ENCODE measurements at regions not wholly inside any gene's neighbourhood (a gene's known extent, or its start where the extent isn't known, plus 50 kb on each side); places are given as distances from the start of the nearest gene placed in this dataset.

DNA sequence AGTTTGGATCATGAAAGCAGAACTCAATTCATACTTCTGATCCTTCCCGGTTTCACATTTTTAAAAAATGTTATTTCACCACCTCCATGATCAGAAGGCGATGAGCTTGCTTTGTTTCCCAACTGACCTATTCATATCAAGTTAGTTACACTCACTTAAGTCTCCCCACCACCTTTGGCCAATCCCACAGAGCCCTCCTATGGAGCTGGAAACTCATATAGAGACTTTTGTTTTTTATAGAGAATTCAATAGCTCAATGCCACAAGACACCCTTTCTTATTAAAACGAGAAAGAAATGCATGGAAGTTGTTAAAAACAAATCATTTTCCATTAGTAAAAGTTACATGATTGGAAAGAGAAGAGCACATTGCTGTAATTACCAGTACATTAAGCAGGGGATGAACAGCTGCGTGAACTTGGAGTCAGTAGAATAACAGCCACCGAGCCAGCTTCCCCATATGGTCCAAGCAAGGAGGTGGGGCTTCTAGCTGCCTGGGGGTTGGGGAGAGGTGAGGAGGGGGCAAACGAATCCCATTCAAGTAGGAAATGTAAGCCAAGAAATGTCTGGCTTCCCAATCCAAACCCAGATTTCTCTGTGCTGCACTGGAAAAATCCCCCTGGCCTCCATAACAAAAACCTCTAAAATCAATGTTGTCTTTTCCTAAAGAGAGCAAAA lies 614.5 kb downstream of the IRS1 start:
- Histone ChIP-seq H4K20me1 (ENCODE audit: control insufficient read depth, extremely low read depth, insufficient read depth, low read length) (no peaks in the 10 kb centered on the region), H3K4me1 (ENCODE audit: control insufficient read depth, extremely low read depth, insufficient read depth, low read length) (peaks cover 21% of the 10 kb centered on the region), H3K9me3 (ENCODE audit: control insufficient read depth, insufficient read depth, low read depth, low read length) (no peaks in the 10 kb centered on the region), H3K4me2 (ENCODE audit: extremely low read depth, insufficient read depth, low read length) (peak overlapping the region; percentile 71), H3K79me2 (ENCODE audit: control insufficient read depth, insufficient read depth, low read length) (no peaks in the 10 kb centered on the region), H3K4me3 (replicated peaks in 1 of 4; ENCODE audit: control extremely low read depth in 1 of 4, insufficient read depth in 1 of 4, low read depth in 3 of 4, low read length in 4 of 4) (peak overlapping the region; percentile 5 to 53 (median 24)), H2AFZ (ENCODE audit: low read length) (no peak overlapping the region), H3K27ac (ENCODE audit: insufficient read depth, low read length) (peak overlapping the region; percentile 95), H3K27me3 (ENCODE audit: control insufficient read depth, insufficient read depth, low read length) (no peaks in the 10 kb centered on the region), H3K9ac (ENCODE audit: insufficient read depth, low read length) (peak overlapping the region; percentile 38), H3K36me3 (ENCODE audit: control insufficient read depth, insufficient read depth, low read length) (no peaks in the 10 kb centered on the region)
- peak; percentile 74 to 79 for DNase-seq (ENCODE audit: low read depth in 2 of 2)
- TF ChIP-seq EZH2 (IDR thresholded peaks at IDR 0.05; ENCODE audit: low read length, missing control alignments) = no peak
- TF ChIP-seq, protein P1, sequence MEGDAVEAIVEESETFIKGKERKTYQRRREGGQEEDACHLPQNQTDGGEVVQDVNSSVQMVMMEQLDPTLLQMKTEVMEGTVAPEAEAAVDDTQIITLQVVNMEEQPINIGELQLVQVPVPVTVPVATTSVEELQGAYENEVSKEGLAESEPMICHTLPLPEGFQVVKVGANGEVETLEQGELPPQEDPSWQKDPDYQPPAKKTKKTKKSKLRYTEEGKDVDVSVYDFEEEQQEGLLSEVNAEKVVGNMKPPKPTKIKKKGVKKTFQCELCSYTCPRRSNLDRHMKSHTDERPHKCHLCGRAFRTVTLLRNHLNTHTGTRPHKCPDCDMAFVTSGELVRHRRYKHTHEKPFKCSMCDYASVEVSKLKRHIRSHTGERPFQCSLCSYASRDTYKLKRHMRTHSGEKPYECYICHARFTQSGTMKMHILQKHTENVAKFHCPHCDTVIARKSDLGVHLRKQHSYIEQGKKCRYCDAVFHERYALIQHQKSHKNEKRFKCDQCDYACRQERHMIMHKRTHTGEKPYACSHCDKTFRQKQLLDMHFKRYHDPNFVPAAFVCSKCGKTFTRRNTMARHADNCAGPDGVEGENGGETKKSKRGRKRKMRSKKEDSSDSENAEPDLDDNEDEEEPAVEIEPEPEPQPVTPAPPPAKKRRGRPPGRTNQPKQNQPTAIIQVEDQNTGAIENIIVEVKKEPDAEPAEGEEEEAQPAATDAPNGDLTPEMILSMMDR (conservative IDR thresholded peaks at IDR 0.05 in 1 of 2, IDR thresholded peaks at IDR 0.05 in 1 of 2; ENCODE audit: low read depth in 1 of 2, low read length in 2 of 2) = no peak

DNA sequence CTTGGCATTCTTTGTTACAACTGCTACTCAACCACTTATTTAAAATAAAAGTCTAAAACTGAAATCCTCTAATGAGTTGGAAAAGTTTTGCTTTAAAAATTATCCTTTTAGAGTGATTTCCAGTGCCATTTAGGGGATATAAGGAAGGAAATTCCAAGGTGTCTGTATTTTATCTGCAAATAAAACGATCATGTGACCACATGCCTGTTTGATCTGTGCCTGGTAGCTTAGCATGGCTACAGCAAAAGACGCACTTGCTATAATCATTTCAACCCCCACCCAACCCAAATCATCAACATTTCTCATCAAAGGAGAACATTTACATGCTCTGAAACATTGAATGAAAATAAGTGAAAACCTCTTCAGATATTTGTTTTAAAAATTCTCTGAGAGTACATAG lies 615.1 kb downstream of the IRS1 start:
- H3K27me3 ChIP-seq (ENCODE audit: control insufficient read depth, insufficient read depth, low read length) = no peaks in the 10 kb centered on the region
- H3K4me1 ChIP-seq (ENCODE audit: control insufficient read depth, extremely low read depth, insufficient read depth, low read length) = peaks cover 21% of the 10 kb centered on the region
- TF ChIP-seq, protein P1 (conservative IDR thresholded peaks at IDR 0.05 in 1 of 2, IDR thresholded peaks at IDR 0.05 in 1 of 2; ENCODE audit: low read depth in 1 of 2, low read length in 2 of 2) = no peak
- TF ChIP-seq EZH2 (IDR thresholded peaks at IDR 0.05; ENCODE audit: low read length, missing control alignments) = no peak
- peak overlapping the region; percentile 95 for H3K27ac ChIP-seq (ENCODE audit: insufficient read depth, low read length)
- H3K79me2 ChIP-seq (ENCODE audit: control insufficient read depth, insufficient read depth, low read length) = no peaks in the 10 kb centered on the region
- no peaks in the 10 kb centered on the region for H3K36me3 ChIP-seq (ENCODE audit: control insufficient read depth, insufficient read depth, low read length)
- no peaks in the 10 kb centered on the region for H3K9me3 ChIP-seq (ENCODE audit: control insufficient read depth, insufficient read depth, low read depth, low read length)
- H4K20me1 ChIP-seq (ENCODE audit: control insufficient read depth, extremely low read depth, insufficient read depth, low read length) = no peaks in the 10 kb centered on the region
- no peak overlapping the region for H3K9ac ChIP-seq (ENCODE audit: insufficient read depth, low read length)
- peak overlapping the region; percentile 41 for H3K4me2 ChIP-seq (ENCODE audit: extremely low read depth, insufficient read depth, low read length)
- H3K4me3 ChIP-seq (replicated peaks in 1 of 4; ENCODE audit: control extremely low read depth in 1 of 4, insufficient read depth in 1 of 4, low read depth in 3 of 4, low read length in 4 of 4) = peak overlapping the region in 2 of 4 experiments; percentile 36 to 53
- no peak for DNase-seq (ENCODE audit: low read depth in 2 of 2)
- H2AFZ ChIP-seq (ENCODE audit: low read length) = no peak overlapping the region

DNA sequence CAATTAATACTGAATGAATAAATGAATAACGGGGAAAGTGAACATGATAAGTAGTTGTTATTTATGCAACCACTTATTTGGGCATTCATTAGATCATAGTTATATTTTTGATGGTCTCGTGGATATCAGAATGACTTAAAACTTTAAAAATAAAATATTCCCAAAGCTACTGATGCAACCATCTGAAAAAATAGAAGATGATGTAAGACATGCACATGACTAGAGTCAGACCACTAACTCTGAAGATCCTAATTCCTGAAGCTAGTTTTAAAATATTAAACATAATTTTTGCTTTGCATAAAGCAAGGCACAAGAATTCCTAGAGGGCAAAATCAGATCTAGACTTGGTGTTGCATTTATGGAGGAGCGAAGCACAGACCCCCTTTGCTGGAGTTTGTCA lies 616.1 kb downstream of the IRS1 start:
- Histone ChIP-seq H3K9me3 (ENCODE audit: control insufficient read depth, insufficient read depth, low read depth, low read length) (no peaks in the 10 kb centered on the region), H3K4me3 (replicated peaks in 1 of 4; ENCODE audit: control extremely low read depth in 1 of 4, insufficient read depth in 1 of 4, low read depth in 3 of 4, low read length in 4 of 4) (no peak overlapping the region), H3K27me3 (ENCODE audit: control insufficient read depth, insufficient read depth, low read length) (no peaks in the 10 kb centered on the region), H3K4me1 (ENCODE audit: control insufficient read depth, extremely low read depth, insufficient read depth, low read length) (peaks cover 21% of the 10 kb centered on the region), H4K20me1 (ENCODE audit: control insufficient read depth, extremely low read depth, insufficient read depth, low read length) (no peaks in the 10 kb centered on the region), H3K36me3 (ENCODE audit: control insufficient read depth, insufficient read depth, low read length) (no peaks in the 10 kb centered on the region), H3K9ac (ENCODE audit: insufficient read depth, low read length) (no peak overlapping the region), H3K4me2 (ENCODE audit: extremely low read depth, insufficient read depth, low read length) (no peak overlapping the region), H3K79me2 (ENCODE audit: control insufficient read depth, insufficient read depth, low read length) (no peaks in the 10 kb centered on the region), H3K27ac (ENCODE audit: insufficient read depth, low read length) (peak overlapping the region; percentile 26), H2AFZ (ENCODE audit: low read length) (no peak overlapping the region)
- TF ChIP-seq EZH2 (IDR thresholded peaks at IDR 0.05; ENCODE audit: low read length, missing control alignments) = no peak
- TF ChIP-seq, protein P1 (conservative IDR thresholded peaks at IDR 0.05 in 1 of 2, IDR thresholded peaks at IDR 0.05 in 1 of 2; ENCODE audit: low read depth in 1 of 2, low read length in 2 of 2) = no peak
- peak in 1 of 2 donors; percentile 68 for DNase-seq (ENCODE audit: low read depth in 2 of 2)
